ENCODE measurements at regions not wholly inside any gene's neighbourhood (a gene's known extent, or its start where the extent isn't known, plus 50 kb on each side); places are given as distances from the start of the nearest gene placed in this dataset.

- H3K4ac ChIP-seq (ENCODE audit: low read depth in 1 of 2, low read length in 2 of 2), result no peak overlapping the region
- H3K4me1 ChIP-seq (ENCODE audit: control insufficient read depth, insufficient read depth, low read depth, low read length), result no peaks in the 10 kb centered on the region
- no peak overlapping the region for H3K27ac ChIP-seq (ENCODE audit: low read length, poor library complexity, severe bottlenecking)
- H3K4me3 ChIP-seq (ENCODE audit: insufficient read depth in 1 of 2, low read depth in 1 of 2, low read length in 2 of 2), result no peak overlapping the region
- H2BK15ac ChIP-seq (ENCODE audit: low read depth, poor library complexity, severe bottlenecking), result no peak overlapping the region
- H3K4me2 ChIP-seq (ENCODE audit: low read length, poor library complexity, severe bottlenecking), result no peak overlapping the region
- H3K14ac ChIP-seq (ENCODE audit: low read length in 2 of 2), result no peak overlapping the region
- no peaks in the 10 kb centered on the region for H3K27me3 ChIP-seq (ENCODE audit: control insufficient read depth in 1 of 2, insufficient read depth in 1 of 2, low read length in 2 of 2)
- H3K18ac ChIP-seq (ENCODE audit: low read depth in 1 of 2, low read length in 2 of 2), result no peak overlapping the region
- H4K91ac ChIP-seq (ENCODE audit: low read length), result no peak overlapping the region
- H2BK12ac ChIP-seq (ENCODE audit: low read length in 2 of 2), result no peak overlapping the region
- no peak overlapping the region for H4K8ac ChIP-seq (ENCODE audit: low read length)
- no peak overlapping the region for H3K23ac ChIP-seq (ENCODE audit: low read length in 2 of 2)
- H2BK5ac ChIP-seq (ENCODE audit: low read depth, low read length, poor library complexity, severe bottlenecking), result no peak overlapping the region
- WGBS, result no CpG with 5 or more reads among the region's 1 CpG
- no peaks in the 10 kb centered on the region for H3K36me3 ChIP-seq (ENCODE audit: control insufficient read depth in 1 of 2, insufficient read depth in 2 of 2, low read depth in 1 of 2, low read length in 2 of 2)
- H2AFZ ChIP-seq (ENCODE audit: low read depth, low read length), result no peak overlapping the region
- no peak overlapping the region for H2BK120ac ChIP-seq (ENCODE audit: low read depth, low read length)
- H3K9ac ChIP-seq (ENCODE audit: low read length), result no peak overlapping the region
- peaks cover 10% of the 10 kb centered on the region for H3K9me3 ChIP-seq (ENCODE audit: control insufficient read depth, low read length)
- no peaks in the 10 kb centered on the region for H3K79me1 ChIP-seq (replicated peaks; ENCODE audit: low read length, poor library complexity, severe bottlenecking)
- no peak overlapping the region for H2AK5ac ChIP-seq (ENCODE audit: low read length, severe bottlenecking)
- DNase-seq, result no peak
Measured at GRCh38 chr6:102313699-102314098, 920.2 kb downstream of the GRIK2 start.

GRCh38 chr6:102309700-102310099 is 916.2 kb downstream of the GRIK2 start:
- H2AK5ac ChIP-seq (ENCODE audit: low read length, severe bottlenecking), result no peak overlapping the region
- H3K9ac ChIP-seq (ENCODE audit: low read length), result no peak overlapping the region
- H2BK120ac ChIP-seq (ENCODE audit: low read depth, low read length), result no peak overlapping the region
- H3K4me3 ChIP-seq (ENCODE audit: insufficient read depth in 1 of 2, low read depth in 1 of 2, low read length in 2 of 2), result no peak overlapping the region
- 88% methylated on average over 1 of the region's 1 CpG for WGBS
- H3K27me3 ChIP-seq (ENCODE audit: control insufficient read depth in 1 of 2, insufficient read depth in 1 of 2, low read length in 2 of 2), result no peaks in the 10 kb centered on the region
- H2BK15ac ChIP-seq (ENCODE audit: low read depth, poor library complexity, severe bottlenecking), result no peak overlapping the region
- H3K36me3 ChIP-seq (ENCODE audit: control insufficient read depth in 1 of 2, insufficient read depth in 2 of 2, low read depth in 1 of 2, low read length in 2 of 2), result no peaks in the 10 kb centered on the region
- no peaks in the 10 kb centered on the region for H3K4me1 ChIP-seq (ENCODE audit: control insufficient read depth, insufficient read depth, low read depth, low read length)
- no peak overlapping the region for H3K27ac ChIP-seq (ENCODE audit: low read length, poor library complexity, severe bottlenecking)
- no peak overlapping the region for H4K8ac ChIP-seq (ENCODE audit: low read length)
- H2BK5ac ChIP-seq (ENCODE audit: low read depth, low read length, poor library complexity, severe bottlenecking), result no peak overlapping the region
- no peak overlapping the region for H2BK12ac ChIP-seq (ENCODE audit: low read length in 2 of 2)
- H2AFZ ChIP-seq (ENCODE audit: low read depth, low read length), result no peak overlapping the region
- no peak overlapping the region for H3K14ac ChIP-seq (ENCODE audit: low read length in 2 of 2)
- no peak overlapping the region for H3K23ac ChIP-seq (ENCODE audit: low read length in 2 of 2)
- H3K4me2 ChIP-seq (ENCODE audit: low read length, poor library complexity, severe bottlenecking), result no peak overlapping the region
- H3K9me3 ChIP-seq (ENCODE audit: control insufficient read depth, low read length), result peaks cover 18% of the 10 kb centered on the region
- H3K4ac ChIP-seq (ENCODE audit: low read depth in 1 of 2, low read length in 2 of 2), result no peak overlapping the region
- H4K91ac ChIP-seq (ENCODE audit: low read length), result no peak overlapping the region
- no peak for DNase-seq
- H3K18ac ChIP-seq (ENCODE audit: low read depth in 1 of 2, low read length in 2 of 2), result no peak overlapping the region
- no peaks in the 10 kb centered on the region for H3K79me1 ChIP-seq (replicated peaks; ENCODE audit: low read length, poor library complexity, severe bottlenecking)

- H3K4me2 ChIP-seq (ENCODE audit: low read length, poor library complexity, severe bottlenecking), result no peak overlapping the region
- no peak overlapping the region for H3K14ac ChIP-seq (ENCODE audit: low read length in 2 of 2)
- H3K18ac ChIP-seq (ENCODE audit: low read depth in 1 of 2, low read length in 2 of 2), result no peak overlapping the region
- H3K4ac ChIP-seq (ENCODE audit: low read depth in 1 of 2, low read length in 2 of 2), result no peak overlapping the region
- peaks cover 28% of the 10 kb centered on the region for H3K9me3 ChIP-seq (ENCODE audit: control insufficient read depth, low read length)
- H2BK15ac ChIP-seq (ENCODE audit: low read depth, poor library complexity, severe bottlenecking), result no peak overlapping the region
- H3K4me3 ChIP-seq (ENCODE audit: insufficient read depth in 1 of 2, low read depth in 1 of 2, low read length in 2 of 2), result no peak overlapping the region
- no peak overlapping the region for H2BK5ac ChIP-seq (ENCODE audit: low read depth, low read length, poor library complexity, severe bottlenecking)
- no peaks in the 10 kb centered on the region for H3K27me3 ChIP-seq (ENCODE audit: control insufficient read depth in 1 of 2, insufficient read depth in 1 of 2, low read length in 2 of 2)
- H3K23ac ChIP-seq (ENCODE audit: low read length in 2 of 2), result no peak overlapping the region
- H4K8ac ChIP-seq (ENCODE audit: low read length), result no peak overlapping the region
- no peak overlapping the region for H2AK5ac ChIP-seq (ENCODE audit: low read length, severe bottlenecking)
- H3K9ac ChIP-seq (ENCODE audit: low read length), result no peak overlapping the region
- H2BK12ac ChIP-seq (ENCODE audit: low read length in 2 of 2), result no peak overlapping the region
- H3K27ac ChIP-seq (ENCODE audit: low read length, poor library complexity, severe bottlenecking), result no peak overlapping the region
- H4K91ac ChIP-seq (ENCODE audit: low read length), result peak overlapping the region; percentile 59
- no peaks in the 10 kb centered on the region for H3K36me3 ChIP-seq (ENCODE audit: control insufficient read depth in 1 of 2, insufficient read depth in 2 of 2, low read depth in 1 of 2, low read length in 2 of 2)
- H2AFZ ChIP-seq (ENCODE audit: low read depth, low read length), result no peak overlapping the region
- WGBS, result 88% methylated on average over 3 of the region's 3 CpGs
- H3K4me1 ChIP-seq (ENCODE audit: control insufficient read depth, insufficient read depth, low read depth, low read length), result no peaks in the 10 kb centered on the region
- no peak for DNase-seq
- no peak overlapping the region for H2BK120ac ChIP-seq (ENCODE audit: low read depth, low read length)
- H3K79me1 ChIP-seq (replicated peaks; ENCODE audit: low read length, poor library complexity, severe bottlenecking), result no peaks in the 10 kb centered on the region
Measured at GRCh38 chr6:102300350-102300749, 906.8 kb downstream of the GRIK2 start.

GRCh38 chr6:102298051-102298450 is 904.5 kb downstream of the GRIK2 start:
- no peak overlapping the region for H2AFZ ChIP-seq (ENCODE audit: low read depth, low read length)
- H4K8ac ChIP-seq (ENCODE audit: low read length), result no peak overlapping the region
- H3K27ac ChIP-seq (ENCODE audit: low read length, poor library complexity, severe bottlenecking), result no peak overlapping the region
- no peak overlapping the region for H3K4ac ChIP-seq (ENCODE audit: low read depth in 1 of 2, low read length in 2 of 2)
- no peak overlapping the region for H2AK5ac ChIP-seq (ENCODE audit: low read length, severe bottlenecking)
- H3K9me3 ChIP-seq (ENCODE audit: control insufficient read depth, low read length), result peaks cover 17% of the 10 kb centered on the region
- H3K36me3 ChIP-seq (ENCODE audit: control insufficient read depth in 1 of 2, insufficient read depth in 2 of 2, low read depth in 1 of 2, low read length in 2 of 2), result no peaks in the 10 kb centered on the region
- H3K9ac ChIP-seq (ENCODE audit: low read length), result no peak overlapping the region
- no peaks in the 10 kb centered on the region for H3K79me1 ChIP-seq (replicated peaks; ENCODE audit: low read length, poor library complexity, severe bottlenecking)
- no peak overlapping the region for H2BK15ac ChIP-seq (ENCODE audit: low read depth, poor library complexity, severe bottlenecking)
- no peak overlapping the region for H3K4me3 ChIP-seq (ENCODE audit: insufficient read depth in 1 of 2, low read depth in 1 of 2, low read length in 2 of 2)
- no peak overlapping the region for H4K91ac ChIP-seq (ENCODE audit: low read length)
- H3K27me3 ChIP-seq (ENCODE audit: control insufficient read depth in 1 of 2, insufficient read depth in 1 of 2, low read length in 2 of 2), result no peaks in the 10 kb centered on the region
- no peak for DNase-seq
- no peak overlapping the region for H2BK12ac ChIP-seq (ENCODE audit: low read length in 2 of 2)
- no peak overlapping the region for H3K4me2 ChIP-seq (ENCODE audit: low read length, poor library complexity, severe bottlenecking)
- H3K18ac ChIP-seq (ENCODE audit: low read depth in 1 of 2, low read length in 2 of 2), result no peak overlapping the region
- no peak overlapping the region for H3K14ac ChIP-seq (ENCODE audit: low read length in 2 of 2)
- H3K23ac ChIP-seq (ENCODE audit: low read length in 2 of 2), result no peak overlapping the region
- no peak overlapping the region for H2BK120ac ChIP-seq (ENCODE audit: low read depth, low read length)
- no peaks in the 10 kb centered on the region for H3K4me1 ChIP-seq (ENCODE audit: control insufficient read depth, insufficient read depth, low read depth, low read length)
- no peak overlapping the region for H2BK5ac ChIP-seq (ENCODE audit: low read depth, low read length, poor library complexity, severe bottlenecking)

All from mesenchymal stem cell (in vitro differentiated cells and primary cell).